ENCODE measurements at regions not wholly inside any gene's neighbourhood (a gene's known extent, or its start where the extent isn't known, plus 50 kb on each side); places are given as distances from the start of the nearest gene placed in this dataset.

- Histone ChIP-seq H3K27ac (no peak overlapping the region), H3K4me3 (no peak overlapping the region), H3K27me3 (no peaks in the 10 kb centered on the region), H3K9me3 (no peaks in the 10 kb centered on the region), H3K36me3 (no peaks in the 10 kb centered on the region), H3K4me1 (no peaks in the 10 kb centered on the region)
- TF ChIP-seq POLR2A (IDR thresholded peaks at IDR 0.05) = no peak
- no peak for TF ChIP-seq CTCF (IDR thresholded peaks at IDR 0.05)
- no peak for DNase-seq
Measured at GRCh38 chr7:114364151-114364550, 50.5 kb upstream of the FOXP2 start.

GRCh38 chr7:114363292-114363691, 51.3 kb upstream of the FOXP2 start:
- no peak overlapping the region for H3K27ac ChIP-seq
- no peaks in the 10 kb centered on the region for H3K36me3 ChIP-seq

GRCh38 chr7:114358911-114359310, 55.7 kb upstream of the FOXP2 start:
- H3K27me3 ChIP-seq = no peaks in the 10 kb centered on the region
- no peaks in the 10 kb centered on the region for H3K36me3 ChIP-seq
- no peak for DNase-seq
- no peak overlapping the region for H3K4me3 ChIP-seq
- no peaks in the 10 kb centered on the region for H3K9me3 ChIP-seq
- TF ChIP-seq CTCF (IDR thresholded peaks at IDR 0.05) (no peak), POLR2A (IDR thresholded peaks at IDR 0.05) (no peak)
- H3K27ac ChIP-seq = no peak overlapping the region
- no peaks in the 10 kb centered on the region for H3K4me1 ChIP-seq

More at GRCh38 chr7:114363292-114363691, 51.3 kb upstream of the FOXP2 start:
- no peak overlapping the region for H3K4me3 ChIP-seq
- no peaks in the 10 kb centered on the region for H3K9me3 ChIP-seq
- TF ChIP-seq CTCF (IDR thresholded peaks at IDR 0.05) (no peak), POLR2A (IDR thresholded peaks at IDR 0.05) (no peak)
- no peaks in the 10 kb centered on the region for H3K4me1 ChIP-seq
- DNase-seq = no peak
- no peaks in the 10 kb centered on the region for H3K27me3 ChIP-seq

GRCh38 chr7:114356133-114356532, 58.5 kb upstream of the FOXP2 start:
- no peaks in the 10 kb centered on the region for H3K9me3 ChIP-seq
- H3K4me1 ChIP-seq = no peaks in the 10 kb centered on the region
- H3K36me3 ChIP-seq = no peaks in the 10 kb centered on the region
- TF ChIP-seq CTCF (IDR thresholded peaks at IDR 0.05) = no peak
- no peak for TF ChIP-seq POLR2A (IDR thresholded peaks at IDR 0.05)
- no peak for DNase-seq
- no peak overlapping the region for H3K4me3 ChIP-seq
- no peaks in the 10 kb centered on the region for H3K27me3 ChIP-seq
- no peak overlapping the region for H3K27ac ChIP-seq

- no peaks in the 10 kb centered on the region for H3K36me3 ChIP-seq
- DNase-seq = no peak
- H3K4me1 ChIP-seq = no peaks in the 10 kb centered on the region
- H3K4me3 ChIP-seq = no peak overlapping the region
- no peaks in the 10 kb centered on the region for H3K27me3 ChIP-seq
- H3K27ac ChIP-seq = no peak overlapping the region
- TF ChIP-seq CTCF (IDR thresholded peaks at IDR 0.05) (no peak), POLR2A (IDR thresholded peaks at IDR 0.05) (no peak)
- H3K9me3 ChIP-seq = no peaks in the 10 kb centered on the region
Measured at GRCh38 chr7:114354306-114354705, 60.3 kb upstream of the FOXP2 start.

- H3K4me3 ChIP-seq = no peak overlapping the region
- no peaks in the 10 kb centered on the region for H3K9me3 ChIP-seq
- H3K4me1 ChIP-seq = no peaks in the 10 kb centered on the region
- H3K27me3 ChIP-seq = no peaks in the 10 kb centered on the region
- no peak overlapping the region for H3K27ac ChIP-seq
- TF ChIP-seq POLR2A (IDR thresholded peaks at IDR 0.05) (no peak), CTCF (IDR thresholded peaks at IDR 0.05) (no peak)
- DNase-seq = no peak
- no peaks in the 10 kb centered on the region for H3K36me3 ChIP-seq
Measured at GRCh38 chr7:114345494-114345893, 69.1 kb upstream of the FOXP2 start.
